ENCODE measurements at regions not wholly inside any gene's neighbourhood (a gene's known extent, or its start where the extent isn't known, plus 50 kb on each side); places are given as distances from the start of the nearest gene placed in this dataset.

GRCh38 chr6:30814146-30815040, 69.9 kb upstream of the DDR1 start (continued):
- no peak for TF ChIP-seq CUX1 (IDR thresholded peaks at IDR 0.05; ENCODE audit: insufficient replicate concordance, low read depth, low read length)
- TF ChIP-seq ZZZ3 (IDR thresholded peaks at IDR 0.05; ENCODE audit: control insufficient read depth, insufficient read length, low read depth): no peak
- TF ChIP-seq, protein P1, sequence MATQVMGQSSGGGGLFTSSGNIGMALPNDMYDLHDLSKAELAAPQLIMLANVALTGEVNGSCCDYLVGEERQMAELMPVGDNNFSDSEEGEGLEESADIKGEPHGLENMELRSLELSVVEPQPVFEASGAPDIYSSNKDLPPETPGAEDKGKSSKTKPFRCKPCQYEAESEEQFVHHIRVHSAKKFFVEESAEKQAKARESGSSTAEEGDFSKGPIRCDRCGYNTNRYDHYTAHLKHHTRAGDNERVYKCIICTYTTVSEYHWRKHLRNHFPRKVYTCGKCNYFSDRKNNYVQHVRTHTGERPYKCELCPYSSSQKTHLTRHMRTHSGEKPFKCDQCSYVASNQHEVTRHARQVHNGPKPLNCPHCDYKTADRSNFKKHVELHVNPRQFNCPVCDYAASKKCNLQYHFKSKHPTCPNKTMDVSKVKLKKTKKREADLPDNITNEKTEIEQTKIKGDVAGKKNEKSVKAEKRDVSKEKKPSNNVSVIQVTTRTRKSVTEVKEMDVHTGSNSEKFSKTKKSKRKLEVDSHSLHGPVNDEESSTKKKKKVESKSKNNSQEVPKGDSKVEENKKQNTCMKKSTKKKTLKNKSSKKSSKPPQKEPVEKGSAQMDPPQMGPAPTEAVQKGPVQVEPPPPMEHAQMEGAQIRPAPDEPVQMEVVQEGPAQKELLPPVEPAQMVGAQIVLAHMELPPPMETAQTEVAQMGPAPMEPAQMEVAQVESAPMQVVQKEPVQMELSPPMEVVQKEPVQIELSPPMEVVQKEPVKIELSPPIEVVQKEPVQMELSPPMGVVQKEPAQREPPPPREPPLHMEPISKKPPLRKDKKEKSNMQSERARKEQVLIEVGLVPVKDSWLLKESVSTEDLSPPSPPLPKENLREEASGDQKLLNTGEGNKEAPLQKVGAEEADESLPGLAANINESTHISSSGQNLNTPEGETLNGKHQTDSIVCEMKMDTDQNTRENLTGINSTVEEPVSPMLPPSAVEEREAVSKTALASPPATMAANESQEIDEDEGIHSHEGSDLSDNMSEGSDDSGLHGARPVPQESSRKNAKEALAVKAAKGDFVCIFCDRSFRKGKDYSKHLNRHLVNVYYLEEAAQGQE (IDR thresholded peaks at IDR 0.05; ENCODE audit: low read depth, low read length): no peak
- no peak for TF ChIP-seq HSF1 (IDR thresholded peaks at IDR 0.05; ENCODE audit: low read depth, low read length)
- TF ChIP-seq MTA2 (IDR thresholded peaks at IDR 0.05; ENCODE audit: low read depth): no peak; the same call in 1 of the 2 replicates
- TF ChIP-seq ZNF217 (IDR thresholded peaks at IDR 0.05): no peak
- TF ChIP-seq RAD51 (IDR thresholded peaks at IDR 0.05): peak; percentile 81
- no peak for TF ChIP-seq SKIL (IDR thresholded peaks at IDR 0.05; ENCODE audit: low read depth, poor library complexity, severe bottlenecking)
- no peak for TF ChIP-seq CEBPB (IDR thresholded peaks at IDR 0.05; ENCODE audit: borderline replicate concordance in 1 of 2, low read depth in 2 of 2, low read length in 2 of 2)
- peak; percentile 24; the same call in 1 of the 2 replicates for TF ChIP-seq NBN (IDR thresholded peaks at IDR 0.05)
- TF ChIP-seq, protein P2, sequence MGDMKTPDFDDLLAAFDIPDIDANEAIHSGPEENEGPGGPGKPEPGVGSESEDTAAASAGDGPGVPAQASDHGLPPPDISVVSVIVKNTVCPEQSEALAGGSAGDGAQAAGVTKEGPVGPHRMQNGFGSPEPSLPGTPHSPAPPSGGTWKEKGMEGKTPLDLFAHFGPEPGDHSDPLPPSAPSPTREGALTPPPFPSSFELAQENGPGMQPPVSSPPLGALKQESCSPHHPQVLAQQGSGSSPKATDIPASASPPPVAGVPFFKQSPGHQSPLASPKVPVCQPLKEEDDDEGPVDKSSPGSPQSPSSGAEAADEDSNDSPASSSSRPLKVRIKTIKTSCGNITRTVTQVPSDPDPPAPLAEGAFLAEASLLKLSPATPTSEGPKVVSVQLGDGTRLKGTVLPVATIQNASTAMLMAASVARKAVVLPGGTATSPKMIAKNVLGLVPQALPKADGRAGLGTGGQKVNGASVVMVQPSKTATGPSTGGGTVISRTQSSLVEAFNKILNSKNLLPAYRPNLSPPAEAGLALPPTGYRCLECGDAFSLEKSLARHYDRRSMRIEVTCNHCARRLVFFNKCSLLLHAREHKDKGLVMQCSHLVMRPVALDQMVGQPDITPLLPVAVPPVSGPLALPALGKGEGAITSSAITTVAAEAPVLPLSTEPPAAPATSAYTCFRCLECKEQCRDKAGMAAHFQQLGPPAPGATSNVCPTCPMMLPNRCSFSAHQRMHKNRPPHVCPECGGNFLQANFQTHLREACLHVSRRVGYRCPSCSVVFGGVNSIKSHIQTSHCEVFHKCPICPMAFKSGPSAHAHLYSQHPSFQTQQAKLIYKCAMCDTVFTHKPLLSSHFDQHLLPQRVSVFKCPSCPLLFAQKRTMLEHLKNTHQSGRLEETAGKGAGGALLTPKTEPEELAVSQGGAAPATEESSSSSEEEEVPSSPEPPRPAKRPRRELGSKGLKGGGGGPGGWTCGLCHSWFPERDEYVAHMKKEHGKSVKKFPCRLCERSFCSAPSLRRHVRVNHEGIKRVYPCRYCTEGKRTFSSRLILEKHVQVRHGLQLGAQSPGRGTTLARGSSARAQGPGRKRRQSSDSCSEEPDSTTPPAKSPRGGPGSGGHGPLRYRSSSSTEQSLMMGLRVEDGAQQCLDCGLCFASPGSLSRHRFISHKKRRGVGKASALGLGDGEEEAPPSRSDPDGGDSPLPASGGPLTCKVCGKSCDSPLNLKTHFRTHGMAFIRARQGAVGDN (IDR thresholded peaks at IDR 0.05): peak; percentile 59

Measured in GM12878 (cell line).